ENCODE measurements at regions not wholly inside any gene's neighbourhood (a gene's known extent, or its start where the extent isn't known, plus 50 kb on each side); places are given as distances from the start of the nearest gene placed in this dataset.

DNA sequence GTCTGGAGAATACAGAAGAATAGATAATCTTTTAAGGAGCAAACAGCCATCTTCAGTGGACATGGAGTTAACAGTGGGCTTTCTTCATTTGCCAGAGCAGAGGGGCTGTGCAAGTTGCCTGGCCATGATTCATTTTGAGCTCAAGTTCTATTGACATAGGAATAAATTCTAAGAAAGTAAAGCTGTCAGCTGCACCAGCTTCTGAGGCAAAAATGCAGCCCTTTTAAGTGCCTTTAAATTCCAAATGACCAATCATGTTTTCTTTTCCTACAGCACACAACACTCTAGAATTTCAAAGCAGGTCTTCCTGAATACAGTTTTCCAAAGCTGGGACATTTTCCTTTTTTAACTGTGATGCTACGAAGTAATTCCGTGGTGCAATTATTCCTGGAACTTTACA lies 246.4 kb upstream of the NT5C1B start:
- TF ChIP-seq ZNF48 (tag by site-specific recombination; IDR thresholded peaks at IDR 0.05) = no peak
- TF ChIP-seq, protein P1, sequence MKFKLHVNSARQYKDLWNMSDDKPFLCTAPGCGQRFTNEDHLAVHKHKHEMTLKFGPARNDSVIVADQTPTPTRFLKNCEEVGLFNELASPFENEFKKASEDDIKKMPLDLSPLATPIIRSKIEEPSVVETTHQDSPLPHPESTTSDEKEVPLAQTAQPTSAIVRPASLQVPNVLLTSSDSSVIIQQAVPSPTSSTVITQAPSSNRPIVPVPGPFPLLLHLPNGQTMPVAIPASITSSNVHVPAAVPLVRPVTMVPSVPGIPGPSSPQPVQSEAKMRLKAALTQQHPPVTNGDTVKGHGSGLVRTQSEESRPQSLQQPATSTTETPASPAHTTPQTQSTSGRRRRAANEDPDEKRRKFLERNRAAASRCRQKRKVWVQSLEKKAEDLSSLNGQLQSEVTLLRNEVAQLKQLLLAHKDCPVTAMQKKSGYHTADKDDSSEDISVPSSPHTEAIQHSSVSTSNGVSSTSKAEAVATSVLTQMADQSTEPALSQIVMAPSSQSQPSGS (tag by site-specific recombination; IDR thresholded peaks at IDR 0.05; ENCODE audit: low read depth) = no peak
- no peak for TF ChIP-seq TRIM28 (IDR thresholded peaks at IDR 0.05; ENCODE audit: borderline replicate concordance, low read length)
- no peak for TF ChIP-seq ZNF175 (tag by site-specific recombination; IDR thresholded peaks at IDR 0.05)
- TF ChIP-seq ZNF785 (tag by site-specific recombination; IDR thresholded peaks at IDR 0.05) = no peak

Measured in HEK293 (cell line).